EL (cell line): ENCODE measurements at regions not wholly inside any gene's neighbourhood (a gene's known extent, or its start where the extent isn't known, plus 50 kb on each side); places are given as distances from the start of the nearest gene placed in this dataset.
"Not testable (repeated sequence)": the region's sequence is repeated elsewhere in the genome, so short reads cannot be mapped to it uniquely, and the experiment has no call there.

Experiments used
- DNase-seq: peaks from one replicate; pipeline ENCODE4 v3.0.0-alpha.2; 2016

DNA sequence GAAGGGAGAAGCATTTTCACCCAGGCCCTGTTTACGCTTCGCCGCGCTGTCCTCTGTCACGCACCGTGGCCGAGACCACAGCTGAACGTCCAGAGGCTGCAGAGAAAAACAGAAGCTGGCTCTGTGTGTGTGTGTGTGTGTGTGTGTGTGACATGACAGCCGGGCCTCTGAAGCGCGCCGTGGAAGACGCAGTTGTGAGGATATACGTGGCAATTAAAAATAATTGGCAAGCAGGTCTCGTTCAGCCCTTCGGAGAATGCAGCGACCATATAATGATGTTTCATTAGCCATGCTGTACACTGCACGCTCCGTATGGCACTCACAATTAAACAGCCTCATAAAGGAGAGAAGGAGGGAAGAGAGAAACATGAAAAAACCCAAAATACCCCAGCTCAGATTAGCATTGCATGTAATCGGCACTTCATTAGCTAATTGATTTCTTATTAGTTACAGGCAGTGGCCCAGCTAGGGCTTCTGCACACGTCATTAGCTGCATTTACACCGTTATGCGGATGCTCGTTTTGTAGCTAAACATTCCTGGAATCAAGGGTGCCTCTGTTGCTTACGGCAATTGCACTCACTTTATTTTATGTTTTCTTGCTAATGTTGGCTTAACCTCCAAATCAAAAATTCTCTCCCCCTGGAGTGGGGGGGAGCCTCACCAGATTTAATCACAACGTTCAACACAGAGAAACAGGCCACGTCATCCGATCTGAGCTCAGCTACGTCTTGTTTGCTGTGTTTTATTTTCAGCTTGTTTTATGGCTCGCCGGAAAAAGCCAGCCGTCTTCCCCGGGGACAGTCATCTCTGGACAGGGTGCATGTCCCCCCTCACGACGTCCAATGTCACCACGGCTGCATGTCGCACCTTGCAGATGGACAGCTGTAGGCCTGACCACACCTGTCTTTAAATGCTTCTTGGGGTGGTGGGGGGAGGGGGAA is 74.6 kb upstream of the SHOX start:
- DNase-seq = no peak

DNA sequence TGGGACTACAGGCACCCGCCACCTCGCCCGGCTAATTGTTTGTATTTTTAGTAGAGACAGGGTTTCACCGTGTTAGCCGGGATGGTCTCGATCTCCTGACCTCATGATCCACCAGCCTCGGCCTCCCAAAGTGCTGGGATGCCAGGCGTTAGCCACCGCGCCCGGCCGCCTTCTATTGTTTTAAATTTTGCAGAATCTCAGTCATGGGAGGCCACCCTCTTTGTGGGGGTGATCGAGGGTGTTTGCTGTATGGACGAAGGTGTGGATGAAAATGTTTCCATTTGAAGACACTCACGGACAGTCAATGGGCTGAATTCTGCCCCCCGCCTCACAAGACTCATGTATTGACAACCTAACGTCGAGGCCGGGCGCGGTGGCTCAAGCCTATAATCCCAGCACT is 73.0 kb upstream of the SHOX start:
- not testable (repeated sequence) for DNase-seq

DNA sequence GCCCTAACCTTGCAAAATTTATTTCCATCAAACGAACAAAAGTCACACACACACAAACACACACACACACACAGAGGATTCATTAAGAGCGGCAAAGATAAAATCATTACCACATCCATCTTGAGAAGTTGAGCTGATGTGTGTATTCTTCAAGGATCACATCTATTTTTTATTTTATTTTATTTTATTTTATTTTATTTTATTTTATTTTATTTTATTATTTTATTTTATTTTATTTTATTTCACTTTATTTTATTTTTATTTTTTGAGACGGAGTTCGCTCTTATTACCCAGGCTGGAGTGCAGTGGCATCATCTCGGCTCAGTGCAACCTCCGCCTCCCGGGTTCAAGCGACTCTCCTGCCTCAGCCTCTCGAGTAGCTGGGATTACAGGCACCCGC is 71.3 kb upstream of the SHOX start:
- DNase-seq = not testable (repeated sequence)

DNA sequence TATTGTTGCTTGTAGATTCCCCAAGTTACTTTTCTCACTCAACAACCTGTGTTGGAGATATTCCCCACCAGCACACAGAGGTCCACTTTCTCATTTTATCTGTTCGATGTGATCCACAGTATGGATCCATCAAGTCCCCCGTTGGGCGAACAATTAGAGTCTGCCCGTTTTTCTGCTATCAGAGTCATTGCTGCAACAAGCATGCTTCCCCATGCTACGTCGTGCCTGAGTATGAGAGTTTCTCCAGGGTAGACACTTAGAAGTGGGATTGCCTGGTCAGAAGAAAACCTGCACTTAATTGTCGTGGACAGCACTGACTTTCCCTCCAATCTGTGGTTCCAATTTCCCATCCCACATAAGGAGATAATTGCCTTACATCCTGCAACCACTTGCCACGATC is 62.7 kb upstream of the SHOX start:
- DNase-seq = no peak

DNA sequence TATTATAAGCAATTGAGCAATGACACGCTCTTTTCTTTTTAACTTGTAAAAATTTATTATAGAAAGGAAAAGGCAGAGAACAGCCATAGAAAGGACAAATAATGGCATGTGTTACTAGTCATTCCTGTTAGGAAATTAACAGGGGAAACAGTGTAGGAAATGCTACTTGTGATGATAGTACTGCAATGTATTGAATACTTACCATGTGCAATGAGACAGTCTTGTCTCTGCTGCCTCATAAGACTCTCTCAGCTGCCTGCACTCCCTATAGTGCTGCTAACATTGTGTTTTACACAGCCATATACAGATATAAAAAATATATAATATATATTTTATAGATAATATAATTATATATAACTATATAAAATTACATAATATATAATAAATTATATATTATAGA is 62.3 kb upstream of the SHOX start:
- no peak for DNase-seq

DNA sequence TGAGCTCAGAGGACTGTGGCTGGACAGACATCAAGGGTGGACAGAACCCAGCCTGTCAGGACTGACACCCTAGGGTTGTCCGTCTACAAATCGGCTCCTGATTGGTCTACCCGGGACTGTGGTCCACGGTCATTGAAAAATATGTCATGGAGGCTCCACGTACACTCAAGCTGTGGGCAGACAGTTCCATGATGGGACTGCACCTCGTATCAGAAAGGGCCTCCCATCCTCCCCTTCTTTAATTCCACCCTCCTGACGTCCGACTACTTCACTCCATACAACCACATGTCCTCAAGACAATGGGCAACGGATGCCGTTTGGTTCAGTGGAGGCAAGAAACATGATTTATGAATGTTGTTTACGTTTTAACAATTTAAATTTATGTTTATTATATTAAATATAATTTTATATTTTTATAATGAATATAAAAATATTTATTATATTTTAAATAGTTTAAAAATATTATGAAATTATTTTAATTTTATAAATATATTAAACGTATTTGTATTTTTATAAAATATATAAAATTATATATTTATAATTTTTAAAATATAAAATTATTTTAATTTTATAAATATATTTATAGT is 58.0 kb upstream of the SHOX start:
- no peak for DNase-seq

DNA sequence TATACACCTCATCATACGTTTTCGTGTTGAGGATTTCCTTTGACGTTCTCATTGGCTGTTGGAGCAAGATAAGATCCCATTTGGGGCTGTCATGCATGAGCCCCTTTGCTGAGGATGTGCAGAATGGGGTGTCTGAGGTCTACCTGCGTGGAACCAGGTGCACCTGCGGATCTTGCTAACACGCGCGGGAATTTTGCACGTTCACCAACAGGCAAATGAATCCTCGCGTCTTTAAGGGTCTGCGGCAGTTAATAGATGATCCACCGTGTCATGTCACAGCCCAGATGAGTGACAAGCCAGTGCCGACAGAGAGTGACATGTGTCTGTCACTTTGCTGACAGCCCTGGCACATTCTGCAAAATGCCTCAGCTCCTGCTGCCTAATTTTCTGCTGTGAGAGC is 56.3 kb upstream of the SHOX start:
- DNase-seq = no peak

DNA sequence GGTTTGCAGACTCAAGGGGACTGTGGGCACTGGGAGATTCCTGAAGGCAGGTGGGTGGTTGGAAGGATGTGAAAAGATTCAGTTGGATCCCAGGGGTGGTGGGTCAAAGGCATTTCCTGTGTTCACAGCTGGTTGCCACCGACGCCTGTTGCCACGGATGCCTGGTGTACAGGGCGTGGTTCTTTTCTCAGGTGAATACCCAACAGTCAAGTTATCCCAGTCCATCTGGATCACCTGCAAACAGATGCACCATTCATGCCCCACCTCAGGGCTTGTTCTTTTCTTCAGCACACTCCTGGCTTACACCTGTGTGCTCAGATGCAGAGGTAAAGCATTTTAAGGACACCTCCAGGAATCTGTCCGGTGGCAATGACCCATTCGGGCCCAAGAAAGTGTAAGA is 55.8 kb upstream of the SHOX start:
- DNase-seq = no peak

DNA sequence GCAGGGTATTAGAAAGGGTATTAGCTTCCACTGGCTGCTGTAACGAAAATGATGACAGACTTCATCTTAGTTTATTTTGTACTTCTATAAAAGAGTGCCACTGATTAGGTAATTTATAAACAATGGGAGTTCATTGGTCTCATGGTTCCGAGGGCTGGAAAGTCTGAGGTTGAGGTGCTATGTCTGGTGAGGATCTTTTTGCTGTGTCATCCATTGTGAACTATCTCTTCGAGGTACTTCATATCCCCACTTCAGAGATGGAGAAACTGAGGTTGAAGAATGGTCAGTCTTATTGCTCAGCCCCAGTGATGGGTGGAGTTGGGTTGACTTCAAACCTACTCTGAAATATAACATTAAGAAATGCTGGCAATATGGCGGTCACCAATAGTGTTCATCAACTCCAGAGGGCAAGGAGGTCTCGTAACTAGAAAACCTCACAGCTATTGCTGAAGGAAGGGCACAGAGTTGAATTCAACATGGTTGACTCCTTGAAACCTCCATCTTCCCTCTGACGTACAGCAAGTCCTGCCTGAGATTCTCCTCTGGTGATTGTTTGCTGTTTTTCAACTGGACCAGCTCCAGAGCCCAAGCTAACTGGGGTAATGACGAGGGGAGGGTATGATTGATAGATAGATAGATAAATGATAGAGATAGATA is 53.6 kb upstream of the SHOX start:
- no peak for DNase-seq

DNA sequence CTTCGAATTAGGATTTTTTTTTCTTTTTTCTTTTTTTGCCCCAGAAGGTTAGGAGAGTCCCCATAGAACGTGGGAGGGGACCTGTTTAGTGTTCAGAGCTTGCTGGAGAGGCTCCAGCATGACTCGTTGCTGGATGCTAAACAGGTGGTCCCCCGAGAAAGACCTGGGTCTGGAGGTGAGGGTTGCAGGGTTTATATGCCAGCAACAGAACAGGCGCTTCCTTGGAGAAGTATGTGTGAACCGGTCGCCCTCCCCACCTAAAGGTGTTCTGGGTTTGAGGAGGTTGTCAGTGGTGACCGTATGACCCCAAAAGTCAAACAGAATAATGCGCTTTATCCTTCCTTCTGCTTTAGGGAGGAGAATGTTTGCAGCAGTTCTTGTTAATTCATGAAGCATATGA is 52.1 kb upstream of the SHOX start:
- no peak for DNase-seq

DNA sequence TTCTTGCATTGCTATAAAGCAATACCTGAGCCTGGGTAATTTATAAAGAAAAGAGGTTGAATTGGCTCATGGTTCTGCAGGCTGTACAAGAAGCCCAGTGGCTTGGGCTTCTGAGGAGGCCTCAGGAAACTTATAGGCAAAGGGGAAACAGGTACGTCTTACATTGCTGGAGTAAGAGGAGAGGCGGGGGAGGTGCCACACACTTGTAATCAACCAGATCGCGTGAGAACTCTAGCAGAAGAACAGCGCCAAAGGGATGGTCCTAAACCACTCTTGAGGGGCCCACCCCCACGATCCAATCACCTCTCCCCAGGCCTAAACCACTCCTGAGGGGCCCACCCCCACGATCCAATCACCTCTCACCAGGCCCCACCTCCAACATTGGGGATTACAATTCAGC is 50.6 kb upstream of the SHOX start:
- DNase-seq = no peak
